ENCODE measurements at regions not wholly inside any gene's neighbourhood (a gene's known extent, or its start where the extent isn't known, plus 50 kb on each side); places are given as distances from the start of the nearest gene placed in this dataset.

GRCh38 chr16:79753286-79753685 is 152.7 kb upstream of the MAF start:
- no peak overlapping the region for H3K4me3 ChIP-seq (replicated peaks; ENCODE audit: low read depth, low read length)
- DNase-seq (ENCODE audit: low read depth), result no peak
- no peak for TF ChIP-seq CTCF (IDR thresholded peaks at IDR 0.05; ENCODE audit: low read length, missing control alignments)

- no peak for DNase-seq (ENCODE audit: low read depth)
- TF ChIP-seq CTCF (IDR thresholded peaks at IDR 0.05; ENCODE audit: low read length, missing control alignments), result no peak
- H3K4me3 ChIP-seq (replicated peaks; ENCODE audit: low read depth, low read length), result no peak overlapping the region
These were observed 151.9 kb upstream of the MAF start for GRCh38 chr16:79752396-79752795.

GRCh38 chr16:79751471-79752184 is 151.1 kb upstream of the MAF start:
- peak; percentile 13 for DNase-seq (ENCODE audit: low read depth)
- no peak for TF ChIP-seq CTCF (IDR thresholded peaks at IDR 0.05; ENCODE audit: low read length, missing control alignments)
- no peak overlapping the region for H3K4me3 ChIP-seq (replicated peaks; ENCODE audit: low read depth, low read length)

DNA sequence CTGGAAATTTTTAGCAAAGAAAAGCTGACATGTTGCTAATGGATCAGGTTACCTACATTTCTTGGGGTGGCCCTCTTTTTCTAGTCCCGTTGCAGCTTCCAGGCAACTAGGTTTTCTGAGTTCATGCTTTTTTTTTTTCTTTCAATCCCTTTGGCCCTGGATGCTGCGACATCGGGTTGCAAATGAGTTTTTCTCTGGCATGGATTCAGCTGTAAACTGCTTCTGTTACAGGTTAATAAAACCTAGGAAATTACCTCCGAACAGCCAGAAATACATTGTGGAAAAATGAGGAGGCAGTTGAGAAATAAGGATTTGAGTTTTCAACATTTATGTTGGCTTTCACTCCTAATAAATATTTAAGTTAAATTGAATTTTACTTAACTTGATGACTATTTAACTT is 149.8 kb upstream of the MAF start:
- no peak overlapping the region for H3K4me3 ChIP-seq (replicated peaks; ENCODE audit: low read depth, low read length)
- no peak for DNase-seq (ENCODE audit: low read depth)
- TF ChIP-seq CTCF (IDR thresholded peaks at IDR 0.05; ENCODE audit: low read length, missing control alignments), result no peak

- TF ChIP-seq CTCF (IDR thresholded peaks at IDR 0.05; ENCODE audit: low read length, missing control alignments), result no peak
- H3K4me3 ChIP-seq (replicated peaks; ENCODE audit: low read depth, low read length), result no peak overlapping the region
- DNase-seq (ENCODE audit: low read depth), result no peak
These were observed 148.1 kb upstream of the MAF start for GRCh38 chr16:79748629-79749028.

GRCh38 chr16:79747688-79748087 is 147.2 kb upstream of the MAF start:
- DNase-seq (ENCODE audit: low read depth), result no peak
- H3K4me3 ChIP-seq (replicated peaks; ENCODE audit: low read depth, low read length), result no peak overlapping the region
- TF ChIP-seq CTCF (IDR thresholded peaks at IDR 0.05; ENCODE audit: low read length, missing control alignments), result no peak

GRCh38 chr16:79740252-79740651 is 139.7 kb upstream of the MAF start:
- H3K4me3 ChIP-seq (replicated peaks; ENCODE audit: low read depth, low read length), result no peak overlapping the region
- no peak for DNase-seq (ENCODE audit: low read depth)
- no peak for TF ChIP-seq CTCF (IDR thresholded peaks at IDR 0.05; ENCODE audit: low read length, missing control alignments)
